Stimulated activated CD8-positive, alpha-beta memory T cell treated with anti-CD3 and anti-CD28 coated beads, Interleukin-15, amount 100 ng/mL, for 4 hours (primary cell): ENCODE measurements at regions not wholly inside any gene's neighbourhood (a gene's known extent, or its start where the extent isn't known, plus 50 kb on each side); places are given as distances from the start of the nearest gene placed in this dataset.

Experiments
- DNase-seq, 2 donors: peaks; one replicate each; pipeline ENCODE4 v3.0.0-alpha.2; 2020; ENCODE audit warnings: low read depth in 2 of 2

DNA sequence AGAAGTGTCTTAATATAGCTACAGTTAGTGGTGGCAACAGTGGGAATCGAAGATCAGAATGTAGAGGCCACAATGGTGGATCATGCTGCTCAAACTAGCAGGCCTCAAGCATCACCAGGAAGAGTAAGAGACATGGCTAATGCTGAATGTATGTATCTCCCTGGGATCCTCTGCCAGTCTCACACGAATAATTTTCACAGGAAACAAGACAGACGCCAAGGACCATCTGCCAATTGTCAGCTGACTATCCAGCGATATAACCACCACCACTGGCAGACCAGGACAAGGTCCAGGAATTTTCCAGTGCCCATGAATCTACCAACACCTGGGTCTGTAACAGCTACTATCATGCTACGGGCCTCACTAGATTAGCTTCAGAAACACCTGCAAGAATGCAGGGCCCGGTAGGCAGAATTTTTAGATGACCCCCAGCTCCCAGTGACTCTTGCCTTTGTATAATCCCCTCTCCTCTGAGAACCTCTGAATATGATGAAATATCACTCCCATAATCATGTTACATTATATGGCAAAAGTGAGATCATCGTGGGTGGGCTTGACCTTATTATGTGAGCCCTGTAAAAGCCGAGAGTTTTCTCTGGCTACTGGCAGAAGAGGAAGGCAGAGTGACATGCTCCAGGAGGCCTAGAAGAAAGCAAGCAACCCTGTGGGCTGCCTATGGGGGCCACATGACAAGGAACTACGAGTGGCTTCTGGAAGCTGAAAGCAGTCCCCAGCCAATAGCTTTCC, 429.8 kb downstream of the BCOR start:
- DNase-seq: no peak

GRCh38 chrX:39669668-39670067, 428.1 kb downstream of the BCOR start:
- no peak for DNase-seq

- DNase-seq: no peak
These were observed 427.5 kb downstream of the BCOR start for GRCh38 chrX:39670281-39670680.

GRCh38 chrX:39672405-39672804, 425.4 kb downstream of the BCOR start:
- DNase-seq: no peak

DNA sequence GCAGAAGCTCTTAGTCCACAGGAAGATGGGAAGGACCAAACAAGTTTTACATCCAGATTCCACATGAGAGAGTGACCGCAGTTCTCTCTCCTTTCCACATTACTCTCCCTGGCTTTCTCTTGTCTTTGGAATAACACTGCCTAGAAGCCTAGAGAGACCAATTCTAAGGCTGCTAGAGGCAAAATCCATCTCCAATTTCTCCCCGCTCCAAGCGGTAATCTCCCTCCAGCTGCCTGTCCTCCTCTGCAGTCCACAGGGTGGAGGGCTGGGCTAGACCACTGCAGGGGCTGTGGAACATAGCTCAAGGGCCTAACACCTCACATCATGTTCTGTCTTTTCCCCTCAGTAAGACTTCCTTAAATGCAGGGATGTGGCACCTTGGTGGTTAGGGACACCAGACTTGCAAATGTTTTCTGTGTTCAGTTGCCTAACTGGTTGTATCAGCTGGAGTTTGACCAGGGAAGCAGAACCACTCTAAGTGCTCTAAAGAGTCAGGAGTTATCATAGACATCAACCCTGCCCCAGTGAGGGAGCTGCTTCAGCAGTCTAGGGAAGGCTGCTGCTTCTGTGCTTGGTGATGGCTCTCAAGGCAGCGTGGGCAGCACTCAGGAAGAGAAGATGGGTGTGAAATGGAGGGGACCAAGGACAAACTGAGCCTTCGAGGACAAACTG, 423.1 kb downstream of the BCOR start:
- no peak for DNase-seq

- no peak for DNase-seq
These were observed 422.6 kb downstream of the BCOR start for GRCh38 chrX:39675162-39675553.

DNA sequence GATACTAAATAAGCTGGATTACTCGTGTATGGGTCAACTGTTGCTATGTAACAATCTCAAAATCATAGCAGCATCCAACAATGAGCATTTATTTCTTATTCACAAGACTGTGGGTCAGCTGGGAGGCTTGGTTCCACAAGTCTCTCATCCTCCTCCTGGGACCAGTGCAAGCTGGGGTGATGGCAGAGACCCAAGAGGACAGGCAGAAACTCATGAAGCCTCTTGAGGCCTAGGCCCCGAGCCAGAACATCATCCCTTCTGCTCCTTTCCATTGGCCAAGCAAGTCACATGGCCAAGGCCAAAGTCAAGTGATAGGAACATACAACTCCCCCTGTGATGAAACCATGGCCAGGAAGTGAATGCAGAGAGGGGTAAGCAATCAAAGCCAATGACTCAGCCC, 422.1 kb downstream of the BCOR start:
- DNase-seq: no peak

- DNase-seq: no peak
These were observed 421.3 kb downstream of the BCOR start for GRCh38 chrX:39676434-39676833.

- no peak for DNase-seq
These were observed 420.2 kb downstream of the BCOR start for GRCh38 chrX:39677585-39677977.

DNA sequence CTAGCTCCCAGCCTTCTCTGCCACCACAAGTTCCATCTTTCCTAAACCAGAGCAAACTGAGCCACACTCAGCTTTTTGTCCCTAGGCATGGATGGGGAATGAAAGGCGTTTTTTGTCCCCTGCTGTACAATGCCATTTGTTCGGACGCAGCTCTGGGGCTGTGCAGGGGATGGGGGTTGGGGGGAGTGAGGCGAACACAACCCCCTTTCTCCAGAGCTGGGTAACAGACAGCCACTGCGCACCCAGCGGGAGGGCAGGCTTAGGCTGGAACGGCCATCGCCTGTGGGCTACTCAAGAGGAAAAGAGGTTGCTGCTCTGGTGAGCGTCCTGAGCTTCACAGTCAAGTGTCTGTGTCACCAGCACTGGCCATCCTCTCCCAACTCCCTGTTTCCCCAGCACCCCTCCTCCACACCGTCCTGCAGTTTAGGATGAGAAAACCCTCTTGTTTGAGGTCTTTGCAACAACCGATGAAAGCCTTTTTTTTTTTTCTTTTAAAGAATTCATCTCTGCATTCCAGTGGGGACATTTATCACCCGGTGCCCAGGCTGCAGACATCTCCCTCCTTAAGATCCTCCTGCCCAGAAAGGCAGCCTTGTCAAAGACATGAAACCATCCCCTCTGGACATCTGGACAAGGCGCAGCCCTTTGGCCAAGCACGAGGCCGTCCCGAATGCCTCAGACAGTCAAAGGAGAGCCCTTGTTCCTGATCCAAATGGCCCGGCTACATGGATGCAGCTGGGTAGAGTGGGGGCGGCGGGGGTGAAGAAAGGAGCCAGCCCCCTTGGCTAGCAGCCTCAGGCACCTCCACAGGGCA, 419.6 kb downstream of the BCOR start:
- no peak for DNase-seq

DNA sequence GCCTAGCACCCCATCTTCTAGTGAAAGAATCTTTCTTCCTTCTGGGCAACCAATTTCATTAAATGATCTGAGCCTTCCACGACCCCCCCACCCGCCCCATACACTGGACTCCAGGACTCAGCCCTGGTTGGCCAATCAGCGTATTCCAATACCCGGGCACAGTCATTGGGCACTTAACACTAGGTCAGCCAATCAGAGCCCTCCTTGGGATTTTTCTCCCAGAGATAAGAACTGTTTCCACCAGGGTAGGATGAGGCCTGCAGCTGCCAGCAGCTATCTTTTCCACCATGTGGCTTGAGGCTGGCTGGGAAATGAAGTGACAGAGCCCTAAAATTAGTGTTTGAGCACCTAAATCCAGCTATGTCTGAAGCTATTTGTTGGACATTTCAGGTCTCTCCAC, 418.8 kb downstream of the BCOR start:
- DNase-seq: no peak

- no peak for DNase-seq
These were observed 418.1 kb downstream of the BCOR start for GRCh38 chrX:39679497-39680157.

- DNase-seq: no peak
These were observed 415.9 kb downstream of the BCOR start for GRCh38 chrX:39681885-39682284.

- no peak for DNase-seq
These were observed 415.0 kb downstream of the BCOR start for GRCh38 chrX:39682778-39683177.

DNA sequence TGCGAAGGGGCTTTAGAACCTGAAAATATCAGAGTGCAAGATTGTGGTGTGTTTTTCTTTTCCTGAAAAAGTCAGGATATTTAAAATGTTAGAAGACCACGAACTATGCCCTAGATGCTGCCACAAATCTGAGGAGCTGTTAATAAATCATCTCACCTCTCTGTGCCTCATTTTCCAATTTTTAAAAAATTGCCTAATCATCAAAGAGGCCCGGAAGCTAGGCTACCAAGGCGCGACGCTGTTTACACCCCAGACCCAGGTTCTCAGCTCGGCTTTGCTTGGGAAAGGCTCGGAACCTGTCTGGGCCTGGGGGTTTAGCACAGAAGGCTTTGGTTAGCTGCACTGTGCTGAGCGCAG, 409.6 kb downstream of the BCOR start:
- no peak for DNase-seq

DNA sequence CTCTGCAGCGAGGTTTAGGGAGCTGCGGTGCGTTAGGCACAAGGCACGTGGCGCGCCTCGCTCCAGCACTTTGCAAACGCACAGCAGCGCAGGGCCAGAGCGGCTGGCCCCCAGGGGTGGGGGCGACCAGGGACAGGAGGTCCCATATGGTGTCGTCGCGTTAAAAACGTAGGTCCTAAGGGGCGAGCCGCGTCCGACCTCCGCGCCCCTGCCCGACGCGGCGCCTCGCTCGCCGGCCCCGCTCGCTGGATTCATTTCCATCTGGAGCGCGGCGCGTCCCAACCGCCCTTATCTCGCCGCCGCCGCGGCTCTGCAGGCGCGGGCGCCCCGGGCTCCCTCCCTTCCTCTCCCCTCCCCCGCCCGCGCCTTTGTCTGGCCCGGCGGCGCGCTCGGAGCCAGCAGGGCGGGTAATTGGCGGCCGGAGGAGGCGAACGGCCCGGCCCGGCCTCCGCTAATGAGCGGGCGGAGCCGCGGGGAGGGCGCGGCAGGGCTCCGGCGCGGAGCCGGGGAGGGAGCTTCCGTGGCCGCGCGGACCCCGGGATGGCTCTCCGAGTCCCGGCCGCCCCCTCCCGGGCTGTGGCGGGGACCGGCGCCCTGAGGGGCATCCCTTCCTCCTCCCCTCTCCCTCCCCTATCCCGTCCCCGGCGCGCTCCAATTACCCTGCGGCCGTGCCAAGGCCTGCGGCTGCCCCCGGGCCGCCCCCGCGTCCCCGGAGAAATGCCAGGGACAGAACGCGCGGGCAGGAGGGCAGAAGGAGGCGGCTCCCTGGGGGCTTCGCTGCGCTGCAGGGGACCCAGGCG, 409.0 kb downstream of the BCOR start:
- no peak for DNase-seq

- DNase-seq: no peak
These were observed 408.2 kb downstream of the BCOR start for GRCh38 chrX:39689376-39690104.

DNA sequence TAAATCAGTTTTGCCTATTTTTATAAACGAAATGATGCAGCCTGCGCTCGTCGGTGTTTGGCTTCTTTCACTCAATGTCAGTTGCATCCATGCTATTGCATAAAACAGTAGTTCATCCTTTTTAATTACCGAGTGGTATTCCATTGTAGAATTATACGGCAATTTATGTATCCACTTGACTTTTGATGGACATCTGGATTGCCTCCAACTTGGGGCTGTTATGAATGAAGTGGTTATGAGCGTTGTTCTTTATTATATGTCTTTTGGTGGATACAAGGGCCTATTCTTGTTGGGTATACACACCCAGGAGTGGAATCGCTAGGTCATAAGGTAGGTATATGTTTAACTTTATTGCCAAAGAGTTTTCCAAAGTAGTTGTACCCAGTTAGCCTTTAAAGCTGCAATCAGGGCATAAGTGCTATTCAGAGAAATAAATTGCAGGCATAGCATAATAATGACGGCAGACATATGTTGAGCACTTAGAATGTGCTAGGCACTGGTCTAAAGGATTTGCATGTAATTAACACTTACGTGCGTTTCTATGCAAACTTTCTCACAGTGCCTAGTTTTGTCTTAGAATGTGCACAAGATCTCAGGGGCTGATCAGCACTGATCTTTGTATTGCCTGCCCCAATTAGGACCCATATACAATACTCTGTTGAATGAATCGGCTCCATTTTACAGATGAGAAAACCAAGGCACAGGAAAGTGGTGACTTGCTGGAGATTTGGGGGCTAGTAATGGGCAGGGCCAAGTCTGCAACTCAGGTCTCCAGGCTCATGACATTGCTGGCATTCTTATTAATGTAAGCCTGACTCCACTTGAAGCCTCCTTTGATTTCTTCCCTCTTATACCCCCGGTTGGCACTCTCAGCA, 407.0 kb downstream of the BCOR start:
- DNase-seq: no peak

DNA sequence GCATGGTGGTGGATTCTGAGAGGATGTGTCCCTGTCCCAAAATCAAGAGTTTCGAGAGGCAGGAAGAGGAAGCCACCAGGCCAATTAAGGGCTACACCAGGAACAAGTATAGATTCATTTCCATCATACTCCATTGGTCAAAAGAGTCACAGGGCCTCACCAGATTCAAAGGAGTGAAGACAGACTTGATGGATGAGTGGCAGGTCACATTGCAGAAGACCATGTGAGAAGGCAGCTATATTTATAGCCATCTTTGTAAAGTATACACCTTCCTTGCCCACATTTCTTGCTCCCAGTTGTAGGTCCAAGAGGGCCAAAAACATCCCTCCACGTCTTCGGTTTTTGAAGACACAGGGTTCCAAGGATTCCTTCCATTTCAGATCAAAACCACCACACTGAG, 406.0 kb downstream of the BCOR start:
- DNase-seq: no peak

- DNase-seq: no peak
These were observed 405.0 kb downstream of the BCOR start for GRCh38 chrX:39692796-39693195.
